ENCODE measurements at regions not wholly inside any gene's neighbourhood (a gene's known extent, or its start where the extent isn't known, plus 50 kb on each side); places are given as distances from the start of the nearest gene placed in this dataset.

- TF ChIP-seq EZH2 (IDR thresholded peaks at IDR 0.05; ENCODE audit: insufficient read depth, low read length) = no peak
- no peak for TF ChIP-seq CTCF (IDR thresholded peaks at IDR 0.05; ENCODE audit: insufficient read depth, low read depth, low read length)
Observed at GRCh38 chrX:44040406-44040805, 67.2 kb upstream of the NDP start.

Data from astrocyte (in vitro differentiated cells and primary cell).